WERI-Rb-1 (cell line): ENCODE measurements at regions not wholly inside any gene's neighbourhood (a gene's known extent, or its start where the extent isn't known, plus 50 kb on each side); places are given as distances from the start of the nearest gene placed in this dataset.
A peak's percentile ranks its signal among the peaks of the same experiment; 100 is the strongest.

Experiments
- DNase-seq: peaks from one replicate; pipeline ENCODE4 v3.0.0-alpha.2; 2020
- H3K27ac ChIP-seq: fragments of 250-450 bp; sonication (Bioruptor Pico); 2 replicates; pipeline ENCODE4 v1.5.1; 2020; ENCODE audit warnings: mild to moderate bottlenecking, moderate library complexity
- H3K27me3 ChIP-seq: fragments of 250-450 bp; sonication (Bioruptor Pico); 2 replicates; pipeline ENCODE4 v1.5.1; 2021; ENCODE audit warnings: mild to moderate bottlenecking, low read depth, moderate library complexity; ENCODE audit not compliant: insufficient read depth, severe bottlenecking
- H3K36me3 ChIP-seq: fragments of 250-450 bp; sonication (Bioruptor Pico); 2 replicates; pipeline ENCODE4 v1.5.1; 2020; ENCODE audit warnings: mild to moderate bottlenecking, moderate library complexity
- H3K4me3 ChIP-seq: 2 replicates; pipeline ENCODE4 v1.5.1; 2011; ENCODE audit warnings: low read depth, mild to moderate bottlenecking, control low read depth, low read length
- H3K9me3 ChIP-seq: fragments of 250-450 bp; sonication (Bioruptor Pico); 2 replicates; pipeline ENCODE4 v1.5.1; 2021; ENCODE audit warnings: mild to moderate bottlenecking, moderate library complexity; ENCODE audit not compliant: severe bottlenecking
- TF ChIP-seq, protein P1 (sequence below): IDR thresholded peaks from 2 replicates; pipeline ENCODE4 v1.5.1; 2011; ENCODE audit warnings: low read depth, mild to moderate bottlenecking, control low read depth, inconsistent platforms, low read length

DNA sequence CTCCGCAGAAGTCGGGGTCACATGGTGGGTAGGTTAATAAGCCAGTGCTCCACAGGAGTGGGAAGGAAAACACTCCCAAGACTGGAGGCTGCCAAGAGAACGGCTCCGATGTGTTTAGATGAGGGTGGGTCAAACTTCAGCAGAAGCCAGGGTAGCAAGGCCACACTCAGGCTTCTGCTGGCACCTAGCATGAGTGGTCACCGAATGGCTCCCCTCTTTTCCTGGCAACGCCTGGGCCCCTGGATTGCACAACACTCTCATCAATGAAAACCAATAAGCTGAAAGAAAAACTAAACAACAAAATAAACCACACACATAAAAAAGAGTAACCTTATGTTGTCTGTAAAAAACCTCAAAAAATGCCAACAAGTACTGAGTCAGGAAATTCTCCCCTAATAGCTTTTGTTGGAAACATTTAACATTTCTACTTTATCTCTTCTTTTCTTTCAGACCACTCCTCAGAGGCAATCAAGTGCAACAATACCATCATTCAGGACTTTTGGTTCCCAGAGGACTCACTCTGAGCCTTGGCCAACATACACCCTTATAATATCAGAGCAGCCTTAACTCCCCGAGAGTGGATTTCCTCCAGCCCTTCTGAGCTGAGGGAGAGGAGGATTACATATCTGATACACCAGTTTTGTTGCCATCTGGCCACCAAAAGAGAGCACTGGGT lies 279.9 kb downstream of the ENC1 start:
- TF ChIP-seq, protein P1, sequence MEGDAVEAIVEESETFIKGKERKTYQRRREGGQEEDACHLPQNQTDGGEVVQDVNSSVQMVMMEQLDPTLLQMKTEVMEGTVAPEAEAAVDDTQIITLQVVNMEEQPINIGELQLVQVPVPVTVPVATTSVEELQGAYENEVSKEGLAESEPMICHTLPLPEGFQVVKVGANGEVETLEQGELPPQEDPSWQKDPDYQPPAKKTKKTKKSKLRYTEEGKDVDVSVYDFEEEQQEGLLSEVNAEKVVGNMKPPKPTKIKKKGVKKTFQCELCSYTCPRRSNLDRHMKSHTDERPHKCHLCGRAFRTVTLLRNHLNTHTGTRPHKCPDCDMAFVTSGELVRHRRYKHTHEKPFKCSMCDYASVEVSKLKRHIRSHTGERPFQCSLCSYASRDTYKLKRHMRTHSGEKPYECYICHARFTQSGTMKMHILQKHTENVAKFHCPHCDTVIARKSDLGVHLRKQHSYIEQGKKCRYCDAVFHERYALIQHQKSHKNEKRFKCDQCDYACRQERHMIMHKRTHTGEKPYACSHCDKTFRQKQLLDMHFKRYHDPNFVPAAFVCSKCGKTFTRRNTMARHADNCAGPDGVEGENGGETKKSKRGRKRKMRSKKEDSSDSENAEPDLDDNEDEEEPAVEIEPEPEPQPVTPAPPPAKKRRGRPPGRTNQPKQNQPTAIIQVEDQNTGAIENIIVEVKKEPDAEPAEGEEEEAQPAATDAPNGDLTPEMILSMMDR, result no peak
- Histone ChIP-seq H3K27ac (no peak overlapping the region), H3K9me3 (no peaks in the 10 kb centered on the region), H3K36me3 (no peaks in the 10 kb centered on the region), H3K27me3 (no peaks in the 10 kb centered on the region), H3K4me3 (no peak overlapping the region)
- peak; percentile 43 for DNase-seq

DNA sequence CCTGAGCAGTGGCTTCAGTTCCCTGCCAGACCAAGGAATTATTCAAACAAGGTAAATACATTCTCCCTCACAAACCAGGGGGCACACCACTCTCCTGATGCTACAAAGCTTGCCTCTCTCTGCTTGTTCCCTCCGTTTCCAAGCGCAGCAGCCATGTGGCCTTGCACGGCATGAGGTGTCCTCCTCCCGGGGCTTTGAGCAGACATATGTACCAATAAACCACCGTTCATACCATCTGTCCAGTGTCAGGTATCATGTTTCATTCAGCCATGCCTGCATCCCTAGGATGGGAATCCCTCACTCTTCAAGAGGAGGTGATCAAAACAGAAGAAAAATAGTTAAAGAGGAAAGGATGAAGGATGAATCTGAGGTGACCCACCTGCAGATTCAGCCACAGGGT lies 282.7 kb downstream of the ENC1 start:
- no peaks in the 10 kb centered on the region for H3K27me3 ChIP-seq
- peak overlapping the region; percentile 56 for H3K27ac ChIP-seq
- peak; percentile 79 for DNase-seq
- no peak overlapping the region for H3K4me3 ChIP-seq
- no peaks in the 10 kb centered on the region for H3K9me3 ChIP-seq
- TF ChIP-seq, protein P1, result no peak
- H3K36me3 ChIP-seq, result no peaks in the 10 kb centered on the region

DNA sequence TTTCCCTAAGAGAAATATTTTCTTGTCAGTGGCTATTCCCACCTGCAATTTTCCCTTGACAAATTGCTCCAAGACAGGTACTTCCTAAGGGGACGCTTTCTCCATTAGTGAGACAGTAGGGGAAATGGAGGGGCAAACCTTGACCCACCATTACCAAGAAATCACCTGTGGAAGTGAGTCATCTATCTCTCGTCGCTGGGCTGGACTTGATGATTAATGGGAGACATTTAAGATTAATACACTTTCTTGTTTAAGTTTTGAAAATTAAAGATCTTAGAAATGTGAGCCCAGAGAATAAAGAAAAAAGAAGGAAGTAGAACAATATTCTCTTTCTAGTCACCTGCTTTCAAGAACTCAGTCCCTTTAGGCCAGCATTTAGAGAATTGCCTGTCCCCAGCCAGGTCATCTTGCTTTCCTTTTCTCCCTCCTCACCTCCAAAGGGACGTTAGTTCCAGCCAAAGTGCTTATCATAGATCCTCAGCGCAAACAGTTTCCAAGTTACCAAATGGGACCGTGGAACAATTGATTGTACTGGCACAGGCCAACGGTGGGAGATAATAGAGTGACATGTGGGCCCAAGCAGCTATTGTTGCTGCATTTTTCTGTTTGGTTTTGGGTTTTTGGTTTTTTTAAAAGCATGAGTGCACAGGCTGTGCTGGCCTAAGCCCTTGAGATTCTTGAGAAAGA lies 284.4 kb downstream of the ENC1 start:
- Histone ChIP-seq H3K36me3 (no peaks in the 10 kb centered on the region), H3K4me3 (no peak overlapping the region), H3K9me3 (peaks cover 2% of the 10 kb centered on the region), H3K27me3 (no peaks in the 10 kb centered on the region), H3K27ac (no peak overlapping the region)
- no peak for DNase-seq
- TF ChIP-seq, protein P1, result no peak

DNA sequence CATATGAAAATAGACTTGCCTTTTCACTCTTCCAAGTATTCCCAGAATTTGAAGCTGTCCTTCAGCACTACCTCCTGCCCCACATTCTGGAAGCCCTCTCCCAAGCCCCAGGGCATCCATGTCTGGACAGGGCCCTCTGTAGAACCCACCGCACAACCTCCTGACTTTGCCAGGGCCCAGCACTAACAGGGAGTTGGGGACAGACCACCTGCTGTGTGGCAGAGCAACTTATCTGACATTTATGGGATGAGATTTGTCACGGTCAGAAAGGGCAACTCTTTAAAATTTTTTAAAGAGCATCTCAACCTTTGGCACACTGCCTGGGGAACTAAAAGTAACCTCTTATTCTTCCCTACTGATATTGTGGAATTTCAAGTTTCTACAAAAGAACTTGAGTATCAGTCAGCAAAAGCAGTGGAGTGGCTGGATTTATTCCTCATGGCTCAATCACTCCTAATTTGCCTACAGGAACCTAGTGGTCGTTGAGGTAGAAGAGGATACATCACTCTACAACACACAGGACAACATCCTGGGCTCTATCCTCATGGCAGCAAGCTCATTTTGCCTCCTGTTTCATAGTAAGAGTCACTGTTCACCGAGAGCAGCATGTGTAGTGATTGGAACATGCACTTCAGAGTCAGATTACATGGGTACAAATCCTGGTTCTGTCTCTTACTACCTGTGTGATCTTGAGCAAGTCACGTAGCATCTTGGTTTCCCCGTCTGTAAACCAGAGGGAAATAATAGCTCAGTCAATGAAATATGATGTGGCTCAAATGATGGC lies 285.3 kb downstream of the ENC1 start:
- Histone ChIP-seq H3K4me3 (no peak overlapping the region), H3K27me3 (no peaks in the 10 kb centered on the region), H3K9me3 (peaks cover 4% of the 10 kb centered on the region), H3K27ac (no peak overlapping the region), H3K36me3 (no peaks in the 10 kb centered on the region)
- TF ChIP-seq, protein P1, result no peak
- DNase-seq, result no peak

DNA sequence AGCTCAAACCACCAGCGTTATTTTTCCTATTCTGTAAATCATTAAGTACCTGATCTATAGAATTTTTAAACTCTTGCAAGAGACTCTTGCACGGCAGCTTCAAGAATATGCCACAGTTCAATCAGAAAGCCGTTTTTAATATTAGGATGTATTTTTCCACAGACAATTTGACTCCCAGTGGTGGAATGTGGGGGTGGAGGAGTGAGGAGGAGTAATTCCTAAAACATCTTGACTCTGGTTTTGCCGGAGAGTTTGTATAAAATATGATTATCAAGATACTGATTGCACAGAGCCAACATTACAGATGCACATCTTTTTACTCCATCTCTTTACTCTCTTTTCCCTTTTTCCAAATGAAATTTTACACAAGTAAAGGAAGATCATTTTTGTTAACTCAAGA lies 288.3 kb downstream of the ENC1 start:
- Histone ChIP-seq H3K4me3 (no peak overlapping the region), H3K27me3 (no peaks in the 10 kb centered on the region), H3K27ac (no peak overlapping the region), H3K9me3 (peaks cover 4% of the 10 kb centered on the region), H3K36me3 (no peaks in the 10 kb centered on the region)
- TF ChIP-seq, protein P1, result no peak
- no peak for DNase-seq
